ENCODE measurements at regions not wholly inside any gene's neighbourhood (a gene's known extent, or its start where the extent isn't known, plus 50 kb on each side); places are given as distances from the start of the nearest gene placed in this dataset.
A peak's percentile ranks its signal among the peaks of the same experiment; 100 is the strongest.

DNA sequence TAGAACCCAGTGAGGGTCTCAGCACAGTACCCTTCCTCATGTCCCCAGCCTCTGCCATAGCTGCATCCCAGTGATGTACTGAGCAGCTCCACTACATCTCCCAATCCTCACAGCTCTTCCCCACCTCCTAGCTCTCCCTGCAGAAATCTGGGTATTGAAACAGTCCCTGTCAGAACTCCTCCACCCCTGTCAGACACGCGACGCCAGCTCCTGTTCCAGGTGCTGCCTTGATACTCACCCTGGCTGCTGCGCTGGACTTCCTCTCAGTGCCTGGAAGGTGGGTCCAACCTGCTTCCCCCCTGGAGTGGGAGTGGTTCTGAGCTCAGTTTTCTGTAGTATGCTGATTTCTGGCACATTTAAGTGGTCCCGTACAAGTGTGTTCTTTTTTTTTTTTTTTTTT is 160.9 kb upstream of the SLCO3A1 start:
- no peak for DNase-seq

DNA sequence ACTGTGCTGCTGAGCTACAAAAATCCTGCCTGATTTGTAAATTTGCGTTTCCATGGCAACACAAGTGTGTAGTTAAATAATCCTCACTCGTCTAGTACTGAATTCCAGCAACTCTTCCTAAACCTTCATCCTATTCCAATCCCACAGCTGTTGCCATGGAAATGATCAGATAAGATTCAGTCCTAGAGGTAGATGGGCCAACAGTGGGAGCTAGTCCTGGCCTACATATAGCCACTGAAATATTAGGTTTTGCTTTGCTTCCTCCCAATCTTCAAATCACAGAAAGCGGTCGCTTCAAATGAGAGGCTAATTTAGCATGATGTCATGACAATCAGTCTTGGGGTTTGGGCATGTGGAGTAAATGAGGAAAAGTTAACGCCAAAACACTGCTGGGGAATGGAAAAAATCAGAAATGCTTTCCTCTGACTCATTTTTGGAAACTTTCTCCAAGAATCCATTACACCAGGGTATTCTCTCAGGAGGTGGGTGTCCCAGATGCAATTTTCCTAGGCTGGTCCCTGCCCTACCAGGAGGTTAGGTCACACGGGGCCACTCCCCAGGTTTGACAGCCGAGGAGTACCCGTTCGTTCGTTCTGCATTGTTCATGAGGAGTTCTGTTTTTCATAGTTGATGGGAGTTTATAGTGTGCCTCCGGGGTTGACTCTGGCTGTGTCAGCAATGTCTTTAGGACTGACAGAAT is 159.2 kb upstream of the SLCO3A1 start:
- no peak for DNase-seq

DNA sequence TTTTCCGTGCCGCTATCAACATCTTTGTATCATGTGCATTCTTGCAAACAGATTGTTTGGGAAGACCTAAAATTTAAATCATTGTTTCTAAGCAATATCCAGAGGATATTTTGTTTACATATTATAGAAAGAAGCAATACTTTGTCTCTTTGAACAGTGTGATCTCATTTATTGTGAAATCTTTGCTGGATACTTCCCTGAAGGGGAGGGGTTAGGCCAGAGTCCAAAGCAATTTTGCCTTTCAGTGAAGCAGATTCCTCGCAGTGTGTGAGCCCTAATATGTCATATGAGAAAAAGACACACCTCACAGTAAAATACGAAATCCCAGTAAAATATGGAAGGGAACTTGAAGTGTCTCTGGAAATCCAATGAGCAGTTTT is 158.7 kb upstream of the SLCO3A1 start:
- no peak for DNase-seq

DNA sequence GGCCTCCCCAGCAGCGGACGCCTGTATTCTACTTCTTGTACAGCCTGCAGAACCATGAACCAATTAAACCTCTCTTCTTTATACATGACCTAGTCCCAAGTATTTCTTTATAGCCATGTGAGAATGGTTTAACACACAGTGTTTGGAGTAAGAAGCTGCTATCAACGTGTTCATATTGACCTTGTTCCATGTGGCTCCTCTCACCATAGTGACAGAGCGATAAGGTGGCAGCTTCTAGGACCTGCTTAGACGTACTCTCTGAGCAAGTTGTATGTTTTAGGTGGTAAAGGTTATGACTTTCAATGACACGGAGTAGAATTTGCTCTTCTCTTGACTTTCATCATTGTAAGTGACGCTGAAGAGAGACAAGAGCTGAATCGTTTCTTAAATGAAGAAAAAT is 157.7 kb upstream of the SLCO3A1 start:
- no peak for DNase-seq

DNA sequence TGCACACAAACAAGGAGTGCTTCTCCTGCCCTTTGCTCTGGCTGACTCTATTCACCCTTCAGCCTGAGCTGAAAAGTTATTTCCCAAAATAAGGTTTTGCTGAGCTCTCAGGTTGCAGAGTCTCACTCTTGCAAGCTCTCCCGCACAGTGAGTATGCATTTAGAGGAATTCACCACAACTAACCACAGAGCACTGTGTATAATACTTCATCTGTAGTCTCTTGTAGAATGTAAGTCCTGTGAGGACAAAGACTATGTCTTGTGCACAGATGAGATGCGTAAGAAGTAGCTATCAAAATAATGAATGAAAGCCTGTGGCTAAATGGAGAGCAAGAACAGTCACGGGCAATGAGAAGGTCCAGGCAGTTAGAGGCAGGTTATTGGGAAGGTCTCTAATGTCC is 156.5 kb upstream of the SLCO3A1 start:
- DNase-seq: no peak

DNA sequence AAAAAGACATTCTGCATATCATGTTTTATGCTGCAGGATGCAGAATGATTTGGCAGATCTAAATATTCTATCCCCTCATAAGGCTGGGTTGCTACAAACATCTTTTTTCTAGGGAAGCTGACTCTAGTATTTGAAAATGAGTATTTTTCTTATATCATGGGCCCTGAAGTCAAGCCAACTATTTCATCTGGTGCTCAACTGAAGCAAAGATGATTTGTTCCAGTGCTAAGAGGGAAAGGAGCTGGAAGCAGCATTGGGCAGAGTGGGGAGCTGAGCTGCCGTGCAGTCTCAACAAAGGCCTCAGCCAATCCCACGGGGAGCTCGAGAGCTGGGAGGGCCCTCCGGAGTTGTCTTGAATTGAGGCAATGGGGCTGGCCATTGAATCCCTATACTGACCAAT is 155.3 kb upstream of the SLCO3A1 start:
- DNase-seq: no peak

DNA sequence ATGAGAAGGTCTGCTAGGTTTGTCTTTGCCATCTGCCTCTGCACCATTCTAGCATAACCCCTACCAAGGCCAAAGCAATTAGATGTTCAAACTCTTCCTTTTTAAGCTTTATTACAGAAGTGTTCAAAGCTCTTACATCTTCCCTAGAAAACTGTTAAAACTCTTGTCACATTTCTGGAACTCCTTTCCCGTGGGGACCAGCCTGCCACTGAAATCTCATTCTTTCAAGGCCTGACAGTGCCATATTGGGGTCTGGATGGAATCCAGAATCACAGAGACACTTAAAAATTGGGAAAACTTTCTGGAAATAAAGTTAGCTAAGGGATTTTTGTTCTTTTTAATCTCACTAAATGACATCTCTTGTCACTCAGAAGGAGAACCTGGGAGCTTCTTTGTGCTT is 153.8 kb upstream of the SLCO3A1 start:
- no peak for DNase-seq

DNA sequence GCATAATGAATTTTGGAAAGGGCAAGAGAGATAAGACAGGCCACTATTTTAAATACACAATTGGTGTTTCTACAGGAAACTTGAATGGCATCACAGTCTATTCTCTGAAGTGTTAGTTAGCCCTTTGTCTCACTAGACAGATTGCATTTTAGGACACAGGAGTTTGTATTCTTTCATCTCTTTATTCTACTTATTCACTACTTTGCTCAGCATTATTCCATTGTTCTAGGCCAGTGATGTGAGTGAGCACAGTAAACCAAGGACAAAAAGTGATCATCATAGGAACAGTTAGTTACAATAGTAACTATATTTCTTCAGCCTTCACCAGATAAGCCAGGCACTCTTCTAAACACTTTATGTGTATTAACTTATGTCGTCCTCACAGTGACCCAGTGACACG is 150.2 kb upstream of the SLCO3A1 start:
- no peak for DNase-seq

DNA sequence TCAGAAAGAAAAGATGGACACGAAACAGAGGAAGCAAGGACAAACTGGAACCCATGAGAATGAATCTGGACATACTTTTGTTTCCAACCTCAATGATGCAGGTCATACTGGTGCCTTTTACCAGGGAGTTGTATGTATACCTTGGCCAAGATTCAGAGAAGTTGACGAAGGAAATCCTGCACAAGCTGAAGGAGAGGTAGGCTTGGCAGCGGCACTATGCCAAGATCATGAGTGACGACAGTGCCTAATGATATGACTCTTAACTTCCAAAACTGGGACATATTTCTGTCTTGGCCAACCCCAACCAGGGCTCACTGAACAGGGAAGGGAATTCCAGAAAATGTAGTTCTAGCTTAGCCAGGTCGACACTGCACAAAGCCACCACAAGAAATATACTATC is 149.2 kb upstream of the SLCO3A1 start:
- no peak for DNase-seq

DNA sequence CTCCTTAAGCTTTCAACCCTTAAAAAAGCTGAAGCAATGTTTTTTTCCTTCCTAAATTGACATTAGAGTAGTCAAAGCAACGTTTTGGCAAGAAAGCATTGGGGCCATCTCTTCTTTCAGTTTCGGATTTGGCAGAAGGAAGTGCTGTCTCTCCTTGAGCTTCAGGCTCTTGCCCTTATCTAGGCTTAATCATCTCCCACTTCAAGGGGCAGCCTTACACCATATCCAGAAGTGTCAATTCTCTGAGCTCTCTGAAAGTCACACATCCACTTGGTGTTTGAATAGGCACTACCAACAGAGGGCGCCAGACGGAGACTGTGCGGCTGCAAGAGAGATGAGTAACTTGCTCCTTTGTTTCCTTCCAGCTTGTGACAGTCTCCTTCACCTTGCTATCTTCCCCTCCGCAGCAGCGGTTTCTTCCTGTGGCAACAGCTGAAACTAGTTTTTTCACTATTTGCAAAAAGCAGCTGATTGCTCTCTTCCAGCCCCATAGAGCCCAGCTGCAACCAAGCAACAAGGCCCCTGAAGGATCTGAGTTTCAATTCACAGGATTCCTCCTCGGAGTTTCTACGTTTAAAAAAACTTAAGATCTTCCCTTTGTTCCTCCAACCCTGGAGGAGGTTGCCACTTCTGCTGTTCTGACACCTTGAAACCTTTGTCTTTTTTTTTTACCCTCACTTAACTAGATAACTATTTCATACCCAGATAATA is 147.0 kb upstream of the SLCO3A1 start:
- peak; percentile 45 for DNase-seq

DNA sequence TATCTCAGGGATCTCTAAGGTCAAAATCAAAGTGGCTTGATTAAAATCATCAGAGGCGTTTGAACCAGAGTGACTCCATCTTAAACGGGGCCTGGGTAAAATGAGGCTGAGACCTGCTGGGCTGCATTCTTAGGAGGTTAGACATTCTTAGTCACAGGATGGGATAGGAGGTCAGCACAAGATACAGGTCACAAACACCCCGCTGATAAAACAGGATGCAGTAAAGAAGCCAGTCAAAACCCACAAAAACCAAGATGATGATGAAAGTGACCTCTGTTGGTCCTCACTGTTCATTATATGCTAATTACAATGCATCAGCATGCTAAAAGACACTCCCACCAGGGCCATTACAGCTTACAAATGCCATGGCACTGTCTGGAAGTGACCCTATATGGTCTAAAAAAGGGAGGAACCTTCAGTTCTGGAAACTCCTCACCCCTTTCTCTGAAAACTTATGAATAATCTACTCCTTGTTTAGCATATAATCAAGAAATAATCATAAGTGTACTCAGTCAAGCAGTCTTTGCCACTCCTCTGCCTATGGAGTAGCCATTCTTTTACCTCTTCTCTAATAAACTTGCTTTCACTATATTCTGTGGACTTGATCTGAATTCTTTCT is 143.3 kb upstream of the SLCO3A1 start:
- no peak for DNase-seq

DNA sequence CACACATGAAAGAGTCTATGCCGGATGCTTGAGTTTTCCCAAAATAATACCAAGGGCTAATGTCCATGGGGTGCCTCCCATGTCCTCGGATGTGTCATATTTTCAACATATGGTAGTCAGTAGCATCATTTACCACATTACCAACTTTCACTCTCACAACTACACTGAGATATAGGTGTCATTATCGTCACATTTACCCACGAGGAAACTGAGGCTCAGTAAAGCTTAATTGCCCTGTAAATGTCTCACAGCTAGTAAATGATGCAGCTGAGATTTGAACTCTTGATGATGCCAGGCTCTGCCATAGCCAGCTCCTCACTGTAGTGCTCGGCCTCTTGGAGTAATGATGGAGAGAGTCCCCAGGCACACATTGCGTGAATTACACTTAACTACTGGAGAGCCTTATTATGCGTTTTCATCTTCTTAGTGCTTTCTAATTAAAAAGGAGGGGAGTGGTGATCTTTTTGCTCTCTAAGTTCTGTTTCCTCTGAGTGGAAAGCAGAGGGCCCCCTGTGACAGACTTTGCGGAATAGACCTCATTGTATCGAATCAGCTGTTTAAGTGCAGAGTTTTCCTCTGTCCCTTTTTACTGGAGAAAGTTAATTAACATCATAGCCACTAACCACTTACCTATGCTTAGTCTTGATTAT is 142.0 kb upstream of the SLCO3A1 start:
- DNase-seq: no peak

DNA sequence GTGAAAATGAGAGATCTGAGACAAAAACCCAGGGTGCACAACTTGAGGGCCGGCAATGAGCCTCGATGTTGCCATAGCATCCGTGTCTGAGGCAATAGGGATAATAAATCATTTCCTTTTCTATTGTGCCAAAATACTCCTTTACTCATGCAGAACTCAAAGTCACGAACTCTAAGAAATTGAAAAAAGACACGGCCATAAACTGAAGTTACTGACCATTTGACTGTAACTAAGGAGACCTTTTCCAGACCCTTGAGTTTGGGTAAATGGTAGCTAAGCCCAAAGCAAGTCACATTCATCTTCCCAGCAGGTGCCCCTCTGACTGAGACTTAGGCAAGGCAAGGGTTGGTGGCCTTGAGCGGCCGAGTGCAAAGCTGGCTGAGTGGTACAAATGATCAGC is 141.2 kb upstream of the SLCO3A1 start:
- DNase-seq: no peak

DNA sequence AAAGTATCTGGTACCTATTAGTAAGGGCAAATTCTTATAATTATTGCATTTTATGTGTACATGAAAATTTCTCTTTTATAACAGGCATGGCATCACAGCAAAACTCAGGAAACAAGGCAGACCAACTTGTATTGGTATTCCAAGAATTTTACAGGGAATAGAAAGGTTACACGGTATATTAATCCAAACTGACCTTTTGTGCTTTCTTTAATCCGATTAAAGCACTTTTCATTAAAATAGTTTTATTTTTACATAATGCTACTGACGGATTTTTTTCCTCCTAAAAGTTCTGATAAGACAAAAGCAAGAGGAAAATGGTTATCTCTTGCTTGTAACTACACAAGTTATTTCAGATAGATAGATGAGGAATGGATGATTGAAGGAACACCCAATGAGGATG is 137.0 kb upstream of the SLCO3A1 start:
- DNase-seq: no peak

DNA sequence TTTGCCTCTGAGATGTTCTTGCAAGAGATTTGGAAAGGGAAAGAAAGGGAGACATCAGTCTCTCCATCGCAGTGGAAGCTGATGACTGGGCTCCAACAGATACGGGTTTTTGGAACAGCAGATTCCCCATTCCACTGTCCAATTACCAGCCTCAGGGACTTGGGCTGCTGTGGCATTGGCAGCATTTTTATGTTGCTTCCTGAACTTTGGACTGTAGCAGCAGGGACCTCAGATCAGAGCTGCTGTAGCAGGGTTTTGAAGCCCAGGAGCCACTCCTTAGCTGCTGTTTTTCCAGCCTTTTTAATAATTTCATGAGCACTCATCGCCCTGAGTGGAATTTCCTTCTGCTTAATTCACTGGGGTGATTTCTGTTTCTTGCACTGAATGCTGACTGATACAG is 135.7 kb upstream of the SLCO3A1 start:
- no peak for DNase-seq

DNA sequence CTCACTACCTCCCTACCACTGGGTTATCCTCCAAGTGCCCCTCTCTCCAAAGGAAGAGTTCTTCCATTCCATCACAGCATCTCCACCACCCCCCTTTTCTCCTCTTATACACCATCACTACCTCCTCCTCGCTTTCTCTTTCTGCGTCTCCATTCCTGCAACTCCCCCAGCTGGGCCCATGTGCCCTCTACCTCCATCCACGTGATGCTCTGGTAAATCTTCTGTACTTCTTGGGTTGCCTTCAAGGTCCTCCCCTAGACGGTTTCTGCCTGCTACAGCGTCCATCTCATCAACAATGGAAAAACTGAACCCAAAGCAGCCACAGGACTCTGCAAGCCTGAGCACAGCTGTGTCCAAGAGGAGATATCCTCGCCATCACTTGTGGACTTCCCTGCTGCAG is 129.5 kb upstream of the SLCO3A1 start:
- DNase-seq: no peak

DNA sequence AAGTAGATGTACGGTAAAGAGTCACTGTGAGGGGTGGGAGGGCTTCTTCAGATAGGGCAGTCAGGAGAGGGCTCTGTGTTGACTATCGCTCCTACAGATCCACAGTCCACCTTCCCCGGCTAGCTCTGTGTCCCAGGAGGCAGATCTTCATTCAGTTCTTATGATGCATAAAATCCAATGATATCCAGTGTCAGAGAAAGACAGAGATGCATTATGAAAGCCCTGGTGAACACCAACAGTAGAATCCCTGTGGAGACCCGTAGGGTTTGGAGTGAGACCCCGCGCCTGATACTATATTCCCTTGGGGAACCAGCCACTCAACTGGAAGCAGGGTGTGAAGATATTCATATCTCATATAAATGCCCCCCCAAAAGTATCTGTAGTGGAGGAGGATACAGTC is 119.8 kb upstream of the SLCO3A1 start:
- DNase-seq: peak; percentile 41

DNA sequence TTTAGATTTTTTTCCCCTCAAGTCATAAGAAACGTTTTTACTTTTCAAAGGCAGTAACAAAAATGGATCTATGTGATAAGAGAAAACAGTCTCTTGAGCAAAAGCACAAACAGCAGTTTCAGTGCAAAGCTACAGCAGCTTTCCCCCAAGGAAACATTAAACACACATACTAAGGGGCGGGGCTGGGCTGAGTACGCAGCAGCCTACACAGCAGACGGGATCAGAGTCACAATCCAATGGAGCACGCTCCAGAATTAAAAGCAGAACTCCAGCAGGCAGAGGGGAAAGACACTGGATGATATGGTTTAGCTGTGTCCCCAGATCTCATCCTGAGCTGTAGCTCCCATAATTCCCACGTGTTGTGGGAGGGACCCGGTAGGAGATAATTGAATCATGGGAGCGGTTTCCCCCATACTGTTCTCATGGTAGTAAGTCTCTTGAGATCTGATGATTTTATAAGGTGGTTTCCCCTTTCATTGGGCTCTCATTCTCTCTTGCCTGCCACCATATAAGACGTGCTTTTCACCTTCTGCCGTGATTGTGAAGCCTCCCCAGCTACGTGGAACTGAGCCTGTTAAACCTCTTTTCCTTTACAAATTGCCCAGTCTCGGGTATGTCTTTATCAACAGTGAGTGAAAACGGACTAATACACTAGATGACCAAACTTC is 116.2 kb upstream of the SLCO3A1 start:
- no peak for DNase-seq

DNA sequence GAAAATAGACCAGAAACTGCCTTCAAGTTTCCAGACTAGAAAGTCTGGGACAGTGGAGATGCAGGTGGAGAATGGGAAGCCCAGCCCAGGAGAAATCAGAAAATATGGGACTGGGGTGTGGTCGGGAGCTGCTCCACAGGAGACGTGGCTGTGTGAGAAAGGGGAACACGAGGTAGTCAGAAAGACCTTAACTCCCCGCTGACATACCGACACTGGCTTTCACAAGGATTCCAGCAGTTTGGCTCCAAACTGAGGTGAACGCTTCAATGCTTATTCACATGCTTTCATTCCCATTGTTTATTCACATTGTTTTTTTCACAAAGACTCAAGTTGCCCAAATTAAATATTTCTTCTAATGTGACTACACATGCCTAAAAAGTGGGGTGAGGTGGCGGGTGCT is 111.5 kb upstream of the SLCO3A1 start:
- DNase-seq: no peak

DNA sequence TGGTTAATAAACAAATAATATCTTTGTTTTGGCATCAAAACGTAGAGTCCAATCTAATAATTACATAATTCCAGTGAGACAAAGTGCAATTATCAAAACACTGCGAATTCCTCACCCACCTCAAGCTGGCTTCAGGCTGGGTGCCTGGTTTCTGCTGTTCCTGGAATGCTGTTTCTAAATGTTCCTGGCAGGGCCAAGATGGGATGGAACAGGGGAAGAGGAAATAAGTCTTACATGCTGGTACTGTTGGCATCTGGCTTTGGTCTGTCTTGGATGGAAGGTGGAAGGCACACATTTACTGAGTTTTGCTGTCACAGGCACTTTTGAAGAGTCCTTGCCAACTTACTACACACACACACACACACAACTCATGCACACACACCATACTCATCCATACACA is 101.9 kb upstream of the SLCO3A1 start:
- DNase-seq: no peak

DNA sequence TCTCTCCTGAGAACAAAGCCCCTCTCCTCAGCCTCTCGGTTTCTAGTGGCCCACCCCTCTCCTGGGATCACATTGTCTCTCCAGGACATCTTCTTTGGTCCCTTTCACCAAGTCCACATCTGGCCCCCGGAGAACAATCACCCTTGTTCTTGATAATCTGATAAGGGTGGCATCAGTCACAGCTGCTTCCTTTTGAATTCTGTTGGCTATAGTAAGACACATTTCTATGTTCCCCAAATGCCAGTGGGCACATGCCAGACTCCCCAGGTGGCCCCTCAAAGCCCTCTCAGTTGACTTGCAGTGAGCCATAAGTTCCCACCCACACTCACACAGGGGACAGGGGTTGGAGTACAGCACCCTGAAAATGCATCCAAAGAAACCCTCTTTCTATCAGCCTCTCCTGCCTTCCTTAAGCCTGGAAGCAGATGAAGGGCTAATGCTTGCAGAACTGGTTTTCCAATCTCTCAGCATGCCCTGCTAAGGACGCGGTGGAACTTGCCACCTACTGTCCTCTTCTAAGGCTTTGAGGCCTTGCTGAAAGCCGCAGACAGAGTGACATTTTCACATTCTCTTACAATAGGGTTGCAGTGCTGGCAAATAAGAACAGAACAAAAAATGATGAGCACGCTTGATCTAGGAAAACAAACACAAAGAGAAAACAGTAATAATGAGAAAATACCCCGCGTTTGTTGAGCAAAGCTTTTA is 101.3 kb upstream of the SLCO3A1 start:
- DNase-seq: no peak

DNA sequence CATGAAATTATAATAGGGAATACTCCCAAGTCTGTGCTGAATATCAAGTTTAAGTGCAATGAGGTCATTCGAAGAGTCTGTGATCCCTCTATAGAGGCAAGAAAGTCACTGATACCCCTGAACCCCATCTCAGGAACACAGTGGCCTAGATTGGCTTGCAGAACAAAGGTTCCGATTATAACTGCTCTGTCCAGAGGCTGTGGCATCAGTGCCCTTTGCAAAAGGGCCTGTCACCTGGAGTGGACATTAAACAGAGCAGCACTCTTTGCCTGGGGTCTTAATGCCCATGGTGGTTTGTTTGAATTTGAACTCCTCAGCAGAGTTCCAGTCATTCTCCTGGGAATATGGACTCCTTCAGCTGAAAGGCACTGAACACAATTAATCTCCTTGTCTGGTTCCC is 93.9 kb upstream of the SLCO3A1 start:
- DNase-seq: no peak

DNA sequence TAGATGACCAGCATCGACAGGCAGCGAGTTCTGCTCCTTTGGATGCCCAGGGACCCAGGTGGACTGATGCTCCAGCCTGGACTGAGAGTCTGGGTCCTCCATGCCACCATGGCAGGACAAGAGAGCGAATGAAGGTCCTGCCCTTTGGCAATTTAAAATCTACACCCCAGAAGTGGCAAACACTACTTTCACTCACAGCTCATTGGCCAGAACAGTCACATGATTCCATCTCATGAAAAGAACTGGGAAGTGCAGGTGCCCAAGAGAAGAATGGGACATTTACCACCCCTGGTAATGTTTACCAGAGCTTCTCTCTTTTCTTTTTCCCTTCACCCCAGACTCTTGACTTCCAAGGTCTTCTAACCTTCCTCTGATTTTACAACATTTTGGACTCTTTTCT is 87.8 kb upstream of the SLCO3A1 start:
- DNase-seq: no peak

Data from NCI-H2171 (cell line).